K562 (cell line): ENCODE measurements at regions not wholly inside any gene's neighbourhood (a gene's known extent, or its start where the extent isn't known, plus 50 kb on each side); places are given as distances from the start of the nearest gene placed in this dataset.

ENCODE experiments used
- BHLHE40 ChIP-seq: IDR thresholded peaks from 2 replicates; pipeline ENCODE4 v1.6.1; 2011; ENCODE audit warnings: low read length, improper control_type of control experiment
- CBFA2T3 ChIP-seq: fragments of 450-650 bp; IDR thresholded peaks from 2 replicates; pipeline ENCODE4 v1.6.1; 2017
- JUND ChIP-seq, 2 experiments: IDR thresholded peaks; 2 replicates in 1 of 2; 3 replicates in 1 of 2; pipeline ENCODE4 v1.6.1; 2011; ENCODE audit warnings: borderline replicate concordance in 2 of 2, low read depth in 2 of 2, low read length in 2 of 2, improper control_type of control experiment in 1 of 2, missing biosample characterization in 1 of 2, missing genetic modification characterization in 1 of 2, missing genetic modification reagents in 1 of 2
- KDM4B ChIP-seq, 2 experiments: fragments of 450-650 bp in 1 of 2; sonication (generic) in 1 of 2; IDR thresholded peaks; 2 replicates each; pipeline ENCODE4 v1.6.1; 2016 to 2017; ENCODE audit warnings: borderline replicate concordance in 2 of 2, antibody characterized with exemption in 1 of 2, low read depth in 1 of 2, mild to moderate bottlenecking in 1 of 2
- NBN ChIP-seq: fragments of 450-650 bp; IDR thresholded peaks from 2 replicates; pipeline ENCODE4 v1.6.1; 2016; ENCODE audit warnings: low read depth, mild to moderate bottlenecking
- SMAD4 ChIP-seq: fragments of 250-450 bp; sonication (Bioruptor Pico); conservative IDR thresholded peaks from 2 replicates; pipeline ENCODE4 v1.8.0; 2021; ENCODE audit warnings: inconsistent platforms, mild to moderate bottlenecking, moderate library complexity
- SMARCE1 ChIP-seq: fragments of 450-650 bp; IDR thresholded peaks from 2 replicates; pipeline ENCODE4 v1.7.1; 2016; ENCODE audit warnings: mild to moderate bottlenecking
- TFAM ChIP-seq: fragments of 250-450 bp; sonication (Bioruptor Pico); conservative IDR thresholded peaks from 2 replicates; pipeline ENCODE4 v1.5.0; 2021; ENCODE audit warnings: mild to moderate bottlenecking, moderate library complexity
- ZBTB40 ChIP-seq, 2 experiments: fragments of 450-650 bp in 1 of 2; sonication (generic) in 1 of 2; formaldehyde crosslinking in 1 of 2; IDR thresholded peaks; 2 replicates each; pipeline versions ENCODE4 v1.7.1 to v1.9.0; 2016 to 2022; ENCODE audit warnings: inconsistent platforms in 1 of 2, mild to moderate bottlenecking in 1 of 2, missing genetic modification reagents in 1 of 2
- ZBTB7A ChIP-seq: IDR thresholded peaks from 2 replicates; pipeline ENCODE4 v1.6.1; 2011; ENCODE audit warnings: low read depth, mild to moderate bottlenecking, low read length, moderate library complexity, borderline replicate concordance; ENCODE audit not compliant: control insufficient read depth
- ZHX1 ChIP-seq: fragments of 150-350 bp; conservative IDR thresholded peaks from 2 replicates; pipeline ENCODE4 v1.6.1; 2014; ENCODE audit warnings: low read length

- TF ChIP-seq ZBTB40 (IDR thresholded peaks at IDR 0.05) (peak; percentile 63), ZBTB40 (CRISPR knock-in tag; IDR thresholded peaks at IDR 0.05) (no peak), ZBTB7A (peak; percentile 75), ZHX1 (no peak), CBFA2T3 (peak; percentile 69), JUND (IDR thresholded peaks at IDR 0.05; ENCODE audit: borderline replicate concordance, low read depth, low read length) (peak; percentile 65), JUND (tag; IDR thresholded peaks at IDR 0.05; ENCODE audit: borderline replicate concordance, low read depth, low read length) (peak; percentile 45; the same call in 1 of the 3 replicates), KDM4B (IDR thresholded peaks at IDR 0.05; ENCODE audit: borderline replicate concordance in 2 of 2, low read depth in 1 of 2) (no peak; a peak in 1 of 4 replicates), SMARCE1 (peak; percentile 78), TFAM (CRISPR knock-in tag) (no peak), SMAD4 (CRISPR knock-in tag) (0 out of 2 replicates have a peak, but pooled peaks have one; percentile 49), BHLHE40 (peak; percentile 44; the same call in 1 of the 2 replicates), NBN (0 out of 2 replicates have a peak, but pooled peaks have one; percentile 57)
Observed at GRCh38 chr20:62533591-62534495, 58.0 kb upstream of the GATA5 start (continued).
